OCI-LY1 (cell line): ENCODE measurements at regions not wholly inside any gene's neighbourhood (a gene's known extent, or its start where the extent isn't known, plus 50 kb on each side); places are given as distances from the start of the nearest gene placed in this dataset.

ENCODE experiments used
- H2AFZ ChIP-seq: fragments of 200-600 bp; sonication (generic), shearing (Covaris generic); 2 replicates; pipeline ENCODE4 v1.6.0; 2014; ENCODE audit warnings: antibody characterized with exemption, mild to moderate bottlenecking, low read length
- H3F3A ChIP-seq: fragments of 200-600 bp; sonication (generic), shearing (Covaris generic); 2 replicates; pipeline ENCODE4 v1.6.0; 2014; ENCODE audit warnings: mild to moderate bottlenecking, antibody characterized with exemption, low read length, moderate library complexity; ENCODE audit not compliant: insufficient read depth
- H3K27ac ChIP-seq: fragments of 200-600 bp; sonication (generic); 2 replicates; pipeline ENCODE4 v1.5.1; 2014; ENCODE audit warnings: low read length, mixed run types, mild to moderate bottlenecking, low read depth; ENCODE audit not compliant: poor library complexity, severe bottlenecking
- H3K27me3 ChIP-seq: fragments of 200-600 bp; sonication (generic); 2 replicates; pipeline ENCODE4 v1.6.0; 2014; ENCODE audit warnings: antibody characterized with exemption, mild to moderate bottlenecking, low read length, moderate library complexity; ENCODE audit not compliant: insufficient read depth
- H3K36me3 ChIP-seq: fragments of 200-600 bp; sonication (generic); 2 replicates; pipeline ENCODE4 v1.6.1; 2014; ENCODE audit warnings: mild to moderate bottlenecking, antibody characterized with exemption, low read length, moderate library complexity, mixed read lengths; ENCODE audit not compliant: insufficient read depth
- H3K4me1 ChIP-seq: fragments of 200-600 bp; sonication (generic); 2 replicates; pipeline ENCODE4 v1.5.1; 2014; ENCODE audit warnings: mild to moderate bottlenecking, low read length, moderate library complexity; ENCODE audit not compliant: insufficient read depth, severe bottlenecking
- H3K4me2 ChIP-seq: fragments of 200-600 bp; sonication (generic), shearing (Covaris generic); 2 replicates; pipeline ENCODE4 v1.6.1; 2014; ENCODE audit warnings: low read length
- H3K4me3 ChIP-seq: fragments of 200-600 bp; sonication (generic); 2 replicates; pipeline ENCODE4 v1.5.1; 2014; ENCODE audit warnings: low read length, low read depth, mild to moderate bottlenecking, mixed read lengths; ENCODE audit not compliant: poor library complexity, severe bottlenecking
- H3K79me2 ChIP-seq: fragments of 200-600 bp; shearing (Covaris generic); 2 replicates; pipeline ENCODE4 v1.6.1; 2016; ENCODE audit warnings: mixed run types, low read length, mixed read lengths; ENCODE audit not compliant: insufficient read depth
- H3K9ac ChIP-seq: fragments of 200-600 bp; sonication (generic), shearing (Covaris generic); 2 replicates; pipeline ENCODE4 v1.6.1; 2014; ENCODE audit warnings: mild to moderate bottlenecking, low read length, mixed read lengths
- H3K9me2 ChIP-seq: fragments of 200-600 bp; sonication (generic), shearing (Covaris generic); 2 replicates; pipeline ENCODE4 v1.6.1; 2014; ENCODE audit warnings: low read depth, mild to moderate bottlenecking, low read length, mixed read lengths
- H3K9me3 ChIP-seq: fragments of 200-600 bp; shearing (Covaris generic); 2 replicates; pipeline ENCODE4 v1.6.1; 2014; ENCODE audit warnings: low read length, mixed read lengths
- H4K20me1 ChIP-seq: fragments of 200-600 bp; sonication (generic), shearing (Covaris generic); 2 replicates; pipeline ENCODE4 v1.6.0; 2016; ENCODE audit warnings: mild to moderate bottlenecking, low read length; ENCODE audit not compliant: insufficient read depth
- CTCF ChIP-seq: fragments of 200-600 bp; sonication (generic), shearing (Covaris generic); IDR thresholded peaks from 2 replicates; pipeline ENCODE4 v1.5.1; 2017; ENCODE audit warnings: mild to moderate bottlenecking, antibody characterized with exemption, low read length, moderate library complexity, mixed read lengths
- EZH2 ChIP-seq: fragments of 200-600 bp; sonication (generic), shearing (Covaris generic); IDR thresholded peaks from 2 replicates; pipeline ENCODE4 v1.8.0; 2017; ENCODE audit warnings: borderline replicate concordance, mixed run types, mild to moderate bottlenecking, antibody characterized with exemption, low read length, moderate library complexity, mixed read lengths

GRCh38 chr3:153572654-153573053 lies 410.6 kb downstream of the RAP2B start:
- H3F3A ChIP-seq = no peaks in the 10 kb centered on the region
- no peak overlapping the region for H3K4me3 ChIP-seq
- no peak overlapping the region for H3K4me2 ChIP-seq
- no peaks in the 10 kb centered on the region for H3K36me3 ChIP-seq
- no peaks in the 10 kb centered on the region for H3K27me3 ChIP-seq
- H3K27ac ChIP-seq = no peak overlapping the region
- H2AFZ ChIP-seq = no peak overlapping the region
- no peaks in the 10 kb centered on the region for H4K20me1 ChIP-seq
- H3K9ac ChIP-seq = no peak overlapping the region
- TF ChIP-seq CTCF (no peak), EZH2 (no peak)
- no peaks in the 10 kb centered on the region for H3K79me2 ChIP-seq
- H3K9me3 ChIP-seq = no peaks in the 10 kb centered on the region
- no peaks in the 10 kb centered on the region for H3K4me1 ChIP-seq
- no peaks in the 10 kb centered on the region for H3K9me2 ChIP-seq

- Histone ChIP-seq H3K4me1 (no peaks in the 10 kb centered on the region), H3K27me3 (no peaks in the 10 kb centered on the region)
Observed at GRCh38 chr3:153573481-153573880, 411.5 kb downstream of the RAP2B start.

GRCh38 chr3:153574445-153574844 lies 412.4 kb downstream of the RAP2B start:
- H3K9me3 ChIP-seq = no peaks in the 10 kb centered on the region
- TF ChIP-seq EZH2 = no peak
- no peak for TF ChIP-seq CTCF
- no peaks in the 10 kb centered on the region for H3K4me1 ChIP-seq
- H3K36me3 ChIP-seq = no peaks in the 10 kb centered on the region
- H3K27me3 ChIP-seq = no peaks in the 10 kb centered on the region
- no peaks in the 10 kb centered on the region for H3K79me2 ChIP-seq
- no peak overlapping the region for H3K27ac ChIP-seq
- H3K4me3 ChIP-seq = no peak overlapping the region
- H3K4me2 ChIP-seq = no peak overlapping the region
- no peak overlapping the region for H3K9ac ChIP-seq
- no peaks in the 10 kb centered on the region for H3K9me2 ChIP-seq
- no peaks in the 10 kb centered on the region for H3F3A ChIP-seq
- no peaks in the 10 kb centered on the region for H4K20me1 ChIP-seq
- H2AFZ ChIP-seq = no peak overlapping the region

More at GRCh38 chr3:153573481-153573880, 411.5 kb downstream of the RAP2B start:
- Histone ChIP-seq H2AFZ (no peak overlapping the region), H3K9me3 (no peaks in the 10 kb centered on the region), H3K36me3 (no peaks in the 10 kb centered on the region), H3K27ac (no peak overlapping the region), H3K4me3 (no peak overlapping the region), H3K9ac (no peak overlapping the region), H3K4me2 (no peak overlapping the region), H3K9me2 (no peaks in the 10 kb centered on the region), H3K79me2 (no peaks in the 10 kb centered on the region), H4K20me1 (no peaks in the 10 kb centered on the region), H3F3A (no peaks in the 10 kb centered on the region)
- no peak for TF ChIP-seq EZH2
- no peak for TF ChIP-seq CTCF
